NB4 (cell line): ENCODE measurements at regions not wholly inside any gene's neighbourhood (a gene's known extent, or its start where the extent isn't known, plus 50 kb on each side); places are given as distances from the start of the nearest gene placed in this dataset.
A peak's percentile ranks its signal among the peaks of the same experiment; 100 is the strongest.

ENCODE experiments used
- POLR2A ChIP-seq: IDR thresholded peaks from 2 replicates; pipeline ENCODE4 v1.6.1; 2011; ENCODE audit warnings: mild to moderate bottlenecking; ENCODE audit not compliant: insufficient read length; ENCODE audit errors: extremely low read depth
- TF ChIP-seq, protein P1 (sequence below): IDR thresholded peaks from one replicate; pipeline ENCODE4 v1.5.1; 2012; ENCODE audit warnings: low read depth, low read length
- TF ChIP-seq, protein P2 (sequence below): IDR thresholded peaks from 2 replicates; pipeline ENCODE4 v1.6.1; 2011; ENCODE audit warnings: low read depth, low read length

DNA sequence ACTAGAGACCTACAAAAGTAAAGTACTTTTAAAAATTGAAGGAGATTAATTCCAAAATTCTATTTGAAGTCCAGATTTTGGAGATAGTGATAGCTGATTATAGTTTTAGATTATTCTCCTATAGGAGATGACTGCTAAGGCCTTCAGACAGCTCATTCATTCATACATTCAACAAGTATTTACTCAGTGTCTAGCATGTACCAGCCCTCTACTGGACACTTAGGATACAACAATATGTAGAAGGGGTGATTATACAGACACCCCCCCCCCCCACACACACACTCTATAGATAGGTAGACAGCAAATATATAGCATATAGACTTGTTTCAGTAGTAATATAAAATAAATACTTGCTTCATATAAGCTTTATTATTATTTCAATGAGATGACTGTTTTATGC, 60.4 kb upstream of the TAF9B start:
- TF ChIP-seq POLR2A = no peak
- TF ChIP-seq, protein P1, sequence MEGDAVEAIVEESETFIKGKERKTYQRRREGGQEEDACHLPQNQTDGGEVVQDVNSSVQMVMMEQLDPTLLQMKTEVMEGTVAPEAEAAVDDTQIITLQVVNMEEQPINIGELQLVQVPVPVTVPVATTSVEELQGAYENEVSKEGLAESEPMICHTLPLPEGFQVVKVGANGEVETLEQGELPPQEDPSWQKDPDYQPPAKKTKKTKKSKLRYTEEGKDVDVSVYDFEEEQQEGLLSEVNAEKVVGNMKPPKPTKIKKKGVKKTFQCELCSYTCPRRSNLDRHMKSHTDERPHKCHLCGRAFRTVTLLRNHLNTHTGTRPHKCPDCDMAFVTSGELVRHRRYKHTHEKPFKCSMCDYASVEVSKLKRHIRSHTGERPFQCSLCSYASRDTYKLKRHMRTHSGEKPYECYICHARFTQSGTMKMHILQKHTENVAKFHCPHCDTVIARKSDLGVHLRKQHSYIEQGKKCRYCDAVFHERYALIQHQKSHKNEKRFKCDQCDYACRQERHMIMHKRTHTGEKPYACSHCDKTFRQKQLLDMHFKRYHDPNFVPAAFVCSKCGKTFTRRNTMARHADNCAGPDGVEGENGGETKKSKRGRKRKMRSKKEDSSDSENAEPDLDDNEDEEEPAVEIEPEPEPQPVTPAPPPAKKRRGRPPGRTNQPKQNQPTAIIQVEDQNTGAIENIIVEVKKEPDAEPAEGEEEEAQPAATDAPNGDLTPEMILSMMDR = peak; percentile 6
- TF ChIP-seq, protein P2, sequence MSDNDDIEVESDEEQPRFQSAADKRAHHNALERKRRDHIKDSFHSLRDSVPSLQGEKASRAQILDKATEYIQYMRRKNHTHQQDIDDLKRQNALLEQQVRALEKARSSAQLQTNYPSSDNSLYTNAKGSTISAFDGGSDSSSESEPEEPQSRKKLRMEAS = no peak
